Islet of Langerhans (tissue), 1 donor: ENCODE measurements at regions not wholly inside any gene's neighbourhood (a gene's known extent, or its start where the extent isn't known, plus 50 kb on each side); places are given as distances from the start of the nearest gene placed in this dataset.

Experiments
- FAIRE-seq: peaks from one replicate; lab custom pipeline; 2011; peaks lifted over from hg19 to GRCh38; lab: Jason Lieb, UNC

DNA sequence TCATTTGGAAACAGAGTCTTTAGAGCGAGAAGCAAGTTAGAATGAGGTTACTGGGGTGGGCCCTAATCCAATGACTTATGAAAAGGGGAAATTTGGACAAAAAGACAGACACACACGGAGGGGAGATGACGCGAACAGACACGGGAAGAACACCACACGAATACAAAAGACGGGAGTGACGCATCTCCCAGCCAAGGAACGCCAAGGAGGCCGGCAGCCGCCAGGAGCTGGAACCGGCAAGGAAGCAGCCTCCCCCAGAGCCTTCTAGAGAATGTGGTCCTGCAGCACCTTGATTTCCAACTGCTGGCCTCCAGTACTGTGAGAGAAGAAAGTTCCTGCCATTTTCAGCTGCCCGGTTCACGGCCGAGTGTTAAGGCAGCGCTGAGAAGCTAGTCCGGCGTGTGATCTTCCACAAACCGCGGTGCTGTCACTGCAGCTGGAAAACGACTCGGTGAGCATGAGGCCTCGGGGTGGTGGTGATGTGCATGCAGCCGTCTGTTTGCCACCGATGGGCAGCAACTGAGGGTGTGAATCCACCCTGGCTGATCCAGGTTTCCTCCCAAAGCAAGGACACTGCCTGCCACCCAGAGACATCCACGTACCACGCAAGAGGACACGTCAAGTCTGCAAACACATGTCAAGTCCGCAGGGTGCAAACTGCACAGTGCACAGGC lies 124.5 kb downstream of the NCOR2 start:
- no peak for FAIRE-seq

- FAIRE-seq = no peak
Measured at GRCh38 chr12:124442281-124442680, 125.1 kb downstream of the NCOR2 start.

DNA sequence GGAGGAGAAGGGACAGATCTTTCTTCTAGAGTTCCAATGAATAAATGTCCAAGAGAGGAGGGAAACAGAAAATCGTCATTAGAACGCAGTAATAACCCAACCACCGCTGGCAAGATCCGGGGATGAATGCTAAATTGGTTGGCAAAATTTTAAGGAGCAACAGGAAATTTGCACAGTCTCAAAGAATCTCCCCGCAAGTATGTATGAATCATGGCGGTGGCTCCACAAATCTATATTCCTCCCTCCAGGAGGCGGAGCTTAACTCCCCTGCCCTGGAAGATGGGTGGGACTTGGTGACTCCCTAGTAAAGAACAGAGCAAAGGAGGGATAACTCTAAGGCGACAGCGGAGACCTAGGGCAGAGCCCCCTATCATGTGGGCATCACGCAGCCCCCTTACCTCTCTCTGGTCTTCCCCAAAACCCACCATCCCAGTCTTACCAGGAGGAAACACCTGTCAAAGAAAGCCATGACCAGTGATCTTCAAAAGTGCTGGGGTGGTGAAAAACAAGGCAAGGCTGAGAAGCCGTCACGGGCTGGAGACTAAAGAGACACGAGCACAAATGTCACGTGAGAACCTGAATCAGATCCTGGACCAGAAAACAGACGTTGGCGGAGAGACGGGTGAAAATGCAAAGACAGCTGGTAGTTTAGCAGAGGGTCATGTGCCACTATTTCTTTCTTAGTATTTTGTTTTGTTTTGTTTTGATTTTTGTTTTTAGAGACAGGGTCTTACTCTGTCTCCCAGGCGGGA lies 125.8 kb downstream of the NCOR2 start:
- FAIRE-seq = no peak

DNA sequence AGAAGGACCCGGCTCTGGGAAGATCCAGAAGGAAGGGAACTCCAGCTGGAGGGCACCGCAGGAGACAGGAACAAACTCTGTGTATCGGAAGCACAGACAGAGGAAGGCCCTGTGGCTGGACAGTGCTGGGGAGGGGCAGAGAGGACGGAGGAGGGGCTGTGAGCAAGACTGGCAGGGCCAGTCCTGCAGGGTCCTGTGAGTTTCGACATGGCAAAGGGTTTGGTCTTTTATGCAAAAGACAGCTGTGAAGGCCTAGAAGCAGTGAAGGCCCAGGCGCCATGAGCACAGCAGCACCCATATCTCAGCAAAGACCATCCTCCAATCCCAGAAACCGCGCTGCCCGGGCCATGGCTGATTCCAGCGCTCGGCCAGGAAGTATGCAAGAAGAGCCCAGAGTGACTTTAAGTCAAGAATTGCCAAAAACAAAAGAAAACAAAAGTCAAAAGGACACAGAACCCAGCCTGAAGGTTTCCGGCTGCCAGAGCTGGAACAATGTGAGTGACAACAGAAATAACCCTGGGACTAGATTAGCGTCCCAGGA lies 126.5 kb downstream of the NCOR2 start:
- FAIRE-seq = no peak

DNA sequence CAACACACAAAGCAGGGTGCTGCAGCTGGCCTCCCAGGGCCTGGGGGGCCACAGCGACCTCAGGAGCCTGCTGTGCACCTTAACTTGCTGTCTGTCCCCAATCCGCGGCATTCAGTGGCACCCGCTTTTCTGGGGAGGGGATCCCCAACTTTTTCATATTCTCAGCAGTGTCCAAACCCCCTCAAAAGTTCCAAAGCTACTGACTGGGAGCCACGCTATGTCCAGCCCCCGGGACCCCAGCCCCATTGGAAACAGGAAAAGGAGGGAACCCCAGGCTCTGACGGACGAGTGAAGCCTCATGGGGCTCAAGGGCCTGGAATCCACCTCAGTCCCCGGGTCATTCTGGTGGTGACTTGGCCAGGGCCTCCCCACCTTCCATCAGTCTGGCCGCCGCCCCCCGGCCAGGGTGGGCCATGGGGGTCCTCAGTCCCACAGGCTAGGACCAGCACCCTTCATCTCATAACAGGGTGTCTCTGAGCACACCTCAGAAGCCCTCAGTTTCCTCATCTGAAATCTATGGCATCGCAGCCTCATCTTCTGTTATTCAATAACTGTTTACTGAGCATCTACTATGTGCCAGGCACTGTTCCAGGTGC lies 127.3 kb downstream of the NCOR2 start:
- FAIRE-seq = no peak

- FAIRE-seq = no peak
Measured at GRCh38 chr12:124438437-124439056, 128.9 kb downstream of the NCOR2 start.

GRCh38 chr12:124437617-124438436 lies 129.6 kb downstream of the NCOR2 start:
- no peak for FAIRE-seq

- FAIRE-seq = no peak
Measured at GRCh38 chr12:124437121-124437520, 130.3 kb downstream of the NCOR2 start.

- FAIRE-seq = no peak
Measured at GRCh38 chr12:124436366-124436765, 131.0 kb downstream of the NCOR2 start.

DNA sequence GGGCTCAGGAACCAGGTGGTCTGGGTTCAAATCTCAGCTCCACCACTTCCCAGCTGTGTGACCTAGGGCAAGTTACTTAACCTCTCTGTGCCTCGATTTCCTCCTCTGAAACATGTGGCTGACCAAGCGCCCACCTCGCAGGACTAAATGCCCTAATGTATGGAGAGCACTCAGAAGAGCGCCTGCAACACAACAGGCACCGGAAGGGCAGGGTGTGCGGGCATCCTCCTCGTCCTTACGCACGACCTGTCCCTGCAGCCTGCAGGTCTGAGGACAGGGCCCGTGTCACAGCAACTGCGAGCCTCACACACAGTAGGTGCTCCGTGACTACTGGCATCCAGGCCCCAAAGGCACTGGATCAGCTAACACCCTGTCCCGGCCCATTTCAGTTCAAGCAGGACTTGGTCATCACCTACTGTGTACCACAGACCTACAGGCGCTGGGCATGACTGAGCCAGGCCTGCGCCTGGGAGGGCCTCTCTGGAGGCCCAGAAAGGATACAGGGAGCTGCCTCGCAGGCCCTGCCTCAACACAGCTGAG lies 131.5 kb downstream of the NCOR2 start:
- no peak for FAIRE-seq

- FAIRE-seq = no peak
Measured at GRCh38 chr12:124434951-124435805, 132.2 kb downstream of the NCOR2 start.

- no peak for FAIRE-seq
Measured at GRCh38 chr12:124434354-124434753, 133.1 kb downstream of the NCOR2 start.

GRCh38 chr12:124433879-124434278 lies 133.5 kb downstream of the NCOR2 start:
- FAIRE-seq = no peak

GRCh38 chr12:124433147-124433874 lies 134.1 kb downstream of the NCOR2 start:
- no peak for FAIRE-seq

- FAIRE-seq = no peak
Measured at GRCh38 chr12:124432376-124432775, 135.0 kb downstream of the NCOR2 start.

- FAIRE-seq = no peak
Measured at GRCh38 chr12:124431971-124432370, 135.4 kb downstream of the NCOR2 start.

- no peak for FAIRE-seq
Measured at GRCh38 chr12:124430491-124430890, 135.6 kb downstream of the RFLNA start.

- FAIRE-seq = no peak
Measured at GRCh38 chr12:124429535-124429934, 134.6 kb downstream of the RFLNA start.

DNA sequence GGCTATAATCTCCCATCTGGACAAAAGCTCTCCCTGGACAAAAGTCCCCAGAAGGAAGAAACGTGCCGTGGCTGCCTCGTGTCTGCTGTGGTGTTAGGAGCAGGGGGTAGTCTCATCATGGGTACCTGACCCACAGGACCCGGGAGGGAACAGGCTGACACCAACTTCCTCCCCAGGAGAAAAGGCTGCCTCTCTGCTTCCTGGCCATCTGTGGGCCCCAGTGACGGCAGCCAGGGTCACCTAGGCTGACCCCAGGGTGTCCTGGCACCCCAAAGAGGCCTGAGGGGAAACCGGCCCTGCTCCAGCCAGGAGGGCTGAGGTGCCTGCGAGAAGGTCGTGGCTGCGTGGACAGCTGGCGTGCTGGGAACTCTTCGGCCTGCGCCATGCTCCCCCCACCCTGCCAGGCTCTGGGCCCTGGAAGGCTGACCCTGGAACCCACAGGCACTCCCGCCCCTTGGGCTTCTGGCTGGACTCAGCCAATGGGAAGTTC lies 133.9 kb downstream of the RFLNA start:
- FAIRE-seq = no peak
